GM23338 (cell line): ENCODE measurements at regions not wholly inside any gene's neighbourhood (a gene's known extent, or its start where the extent isn't known, plus 50 kb on each side); places are given as distances from the start of the nearest gene placed in this dataset.

Experiments used
- ATAC-seq: fragments of 200-7000 bp; cut with Tn5 transposase; 3 replicates; pipeline ENCODE4 v1.9.1; 2020
- DNase-seq: peaks from one replicate; pipeline ENCODE4 v3.0.0-alpha.2; 2015; ENCODE audit warnings: low spot score
- H2AFZ ChIP-seq: fragments of 200-600 bp; sonication (generic); 2 replicates; pipeline ENCODE4 v1.8.0; 2016; ENCODE audit warnings: antibody characterized with exemption, mild to moderate bottlenecking, moderate library complexity
- H3F3A ChIP-seq: fragments of 200-600 bp; sonication (generic); replicated peaks from 2 replicates; pipeline ENCODE4 v1.8.0; 2017; ENCODE audit warnings: antibody characterized with exemption, mixed run types, low read depth
- H3K27ac ChIP-seq: fragments of 200-600 bp; sonication (generic); 2 replicates; pipeline ENCODE4 v1.6.1; 2016; ENCODE audit warnings: low read depth
- H3K27me3 ChIP-seq: fragments of 200-600 bp; sonication (generic); 2 replicates; pipeline ENCODE4 v1.8.0; 2016; ENCODE audit warnings: mild to moderate bottlenecking, mixed run types, moderate library complexity; ENCODE audit not compliant: insufficient read depth
- H3K36me3 ChIP-seq: fragments of 200-600 bp; sonication (generic); 2 replicates; pipeline ENCODE4 v1.8.0; 2016; ENCODE audit warnings: mild to moderate bottlenecking; ENCODE audit not compliant: insufficient read depth
- H3K4me1 ChIP-seq: fragments of 200-600 bp; sonication (generic); 2 replicates; pipeline ENCODE4 v1.8.0; 2016; ENCODE audit warnings: mild to moderate bottlenecking, moderate library complexity; ENCODE audit not compliant: insufficient read depth
- H3K4me2 ChIP-seq: fragments of 200-600 bp; sonication (generic); 2 replicates; pipeline ENCODE4 v1.7.1; 2017; ENCODE audit warnings: mixed run types
- H3K4me3 ChIP-seq: fragments of 200-600 bp; sonication (generic); 2 replicates; pipeline ENCODE4 v1.6.1; 2016; ENCODE audit warnings: mixed run types
- H3K79me2 ChIP-seq: fragments of 200-600 bp; sonication (generic); replicated peaks from 2 replicates; pipeline ENCODE4 v1.8.0; 2017; ENCODE audit warnings: mild to moderate bottlenecking; ENCODE audit not compliant: insufficient read depth
- H3K9me2 ChIP-seq: fragments of 200-600 bp; sonication (generic); 2 replicates; pipeline ENCODE4 v1.8.0; 2017; ENCODE audit not compliant: insufficient read depth
- H4K20me1 ChIP-seq: fragments of 200-600 bp; sonication (generic); replicated peaks from 2 replicates; pipeline ENCODE4 v1.8.0; 2017; ENCODE audit warnings: mild to moderate bottlenecking; ENCODE audit not compliant: insufficient read depth
- H3K27ac Mint-ChIP-seq: 2 replicates; pipeline ENCODE4 v1.8.0; 2020; ENCODE audit warnings: inconsistent platforms, mild to moderate bottlenecking, moderate library complexity, mixed read lengths
- H3K27me3 Mint-ChIP-seq: 3 replicates; pipeline ENCODE4 v1.8.0; 2022; ENCODE audit warnings: low read depth, mild to moderate bottlenecking, moderate library complexity, mixed read lengths, inconsistent platforms; ENCODE audit not compliant: insufficient read depth, poor library complexity
- H3K36me3 Mint-ChIP-seq: 3 replicates; pipeline ENCODE4 v1.8.0; 2021; ENCODE audit warnings: low read depth, mild to moderate bottlenecking, inconsistent platforms, moderate library complexity, mixed read lengths
- H3K4me1 Mint-ChIP-seq: 3 replicates; pipeline ENCODE4 v1.8.0; 2020; ENCODE audit warnings: mild to moderate bottlenecking, inconsistent platforms, mixed read lengths
- H3K4me3 Mint-ChIP-seq: 3 replicates; pipeline ENCODE4 v1.8.0; 2021; ENCODE audit warnings: moderate library complexity, mild to moderate bottlenecking, inconsistent platforms, mixed read lengths
- H3K9me3 Mint-ChIP-seq: 3 replicates; pipeline ENCODE4 v1.8.0; 2020; ENCODE audit warnings: moderate library complexity, mild to moderate bottlenecking, inconsistent platforms, mixed read lengths
- CREB1 ChIP-seq: fragments of 250-450 bp; sonication (Bioruptor Pico); IDR thresholded peaks from 2 replicates; pipeline ENCODE4 v1.5.0; 2020; ENCODE audit warnings: low read depth, mild to moderate bottlenecking, moderate library complexity
- CTCF ChIP-seq, 2 experiments: fragments of 200-600 bp in 1 of 2; sonication (generic) in 1 of 2; conservative IDR thresholded peaks; 2 replicates each; pipeline versions ENCODE4 v1.5.1 to v1.6.1; 2016 to 2017; ENCODE audit warnings: antibody characterized with exemption in 2 of 2, low read depth in 2 of 2, mild to moderate bottlenecking in 2 of 2, moderate library complexity in 1 of 2
- EZH2phosphoT487 ChIP-seq: fragments of 200-600 bp; sonication (generic); IDR thresholded peaks from one replicate; pipeline ENCODE4 v1.8.1; 2018; ENCODE audit warnings: antibody characterized with exemption; ENCODE audit not compliant: unreplicated experiment
- NANOG ChIP-seq: IDR thresholded peaks from 2 replicates; pipeline ENCODE4 v1.6.1; 2016; ENCODE audit warnings: antibody characterized with exemption, borderline replicate concordance
- REST ChIP-seq: IDR thresholded peaks from one replicate; pipeline ENCODE4 v1.6.1; 2018; ENCODE audit warnings: antibody characterized with exemption; ENCODE audit not compliant: unreplicated experiment
- ZNF462 ChIP-seq: fragments of 250-450 bp; sonication (Bioruptor Pico); IDR thresholded peaks from 2 replicates; pipeline ENCODE4 v1.5.0; 2020; ENCODE audit warnings: mild to moderate bottlenecking, moderate library complexity

DNA sequence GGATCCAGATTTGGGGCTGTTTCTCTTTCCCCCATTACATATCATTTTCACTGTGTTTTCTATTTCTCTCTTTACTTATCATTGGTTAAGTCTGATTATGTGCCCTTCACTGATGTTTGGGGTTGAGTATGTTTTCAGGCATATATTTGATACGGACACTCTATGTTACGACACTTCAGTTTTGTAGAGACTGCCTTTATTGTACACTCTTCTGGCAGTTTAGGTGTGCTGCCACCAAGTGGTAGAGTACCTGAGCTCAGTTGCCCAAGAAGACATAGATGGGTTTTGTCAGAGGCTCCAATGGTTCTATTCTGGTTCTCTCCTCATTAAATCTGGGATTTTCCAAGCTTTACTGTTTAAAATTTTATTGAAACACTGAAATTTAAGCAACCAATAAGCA is 255.0 kb upstream of the ROPN1 start:
- ATAC-seq = peak; percentile 78
- Histone ChIP-seq H3K27ac (no peak overlapping the region), H3K9me2 (no peaks in the 10 kb centered on the region), H3K4me1 (no peaks in the 10 kb centered on the region), H3F3A (no peaks in the 10 kb centered on the region), H3K27me3 (no peaks in the 10 kb centered on the region), H2AFZ (no peak overlapping the region), H3K36me3 (no peaks in the 10 kb centered on the region), H3K4me3 (no peak overlapping the region), H4K20me1 (no peaks in the 10 kb centered on the region), H3K4me2 (no peak overlapping the region), H3K79me2 (no peaks in the 10 kb centered on the region)
- Mint-ChIP-seq H3K4me3 (no peak overlapping the region), H3K27me3 (no peaks in the 10 kb centered on the region), H3K36me3 (no peaks in the 10 kb centered on the region), H3K4me1 (peaks cover 12% of the 10 kb centered on the region), H3K27ac (no peak overlapping the region), H3K9me3 (no peaks in the 10 kb centered on the region)
- TF ChIP-seq CREB1 (CRISPR knock-in tag) (no peak), CTCF (conservative IDR thresholded peaks at IDR 0.05; ENCODE audit: low read depth in 2 of 2) (peak; percentile 74 to 82), ZNF462 (CRISPR knock-in tag) (no peak), REST (no peak), NANOG (no peak), EZH2phosphoT487 (no peak)
- peak; percentile 48 for DNase-seq
